MV-4-11 (cell line): ENCODE measurements at regions not wholly inside any gene's neighbourhood (a gene's known extent, or its start where the extent isn't known, plus 50 kb on each side); places are given as distances from the start of the nearest gene placed in this dataset.

Experiments used
- DNase-seq: peaks from one replicate; lab custom pipeline; 2025; lab: John Stamatoyannopoulos, UW

- no peak for DNase-seq
Measured at GRCh38 chr2:164302786-164303185, 318.5 kb downstream of the GRB14 start.

- DNase-seq, result no peak
Measured at GRCh38 chr2:164288235-164288634, 333.0 kb downstream of the GRB14 start.

GRCh38 chr2:164287056-164287455 lies 334.2 kb downstream of the GRB14 start:
- DNase-seq, result no peak

- no peak for DNase-seq
Measured at GRCh38 chr2:164285576-164285975, 335.7 kb downstream of the GRB14 start.

GRCh38 chr2:164281896-164282295 lies 339.4 kb downstream of the GRB14 start:
- no peak for DNase-seq

- DNase-seq, result no peak
Measured at GRCh38 chr2:164275659-164276058, 345.6 kb downstream of the GRB14 start.

- no peak for DNase-seq
Measured at GRCh38 chr2:164260506-164260905, 360.8 kb downstream of the GRB14 start.

- DNase-seq, result no peak
Measured at GRCh38 chr2:164257742-164258141, 363.5 kb downstream of the GRB14 start.

GRCh38 chr2:164252568-164253287 lies 368.6 kb downstream of the GRB14 start:
- DNase-seq, result no peak

GRCh38 chr2:164243315-164243714 lies 378.0 kb downstream of the GRB14 start:
- DNase-seq, result no peak

- DNase-seq, result peak; percentile 18
Measured at GRCh38 chr2:164242409-164242808, 378.9 kb downstream of the GRB14 start.

- DNase-seq, result no peak
Measured at GRCh38 chr2:164234074-164234473, 387.2 kb downstream of the GRB14 start.

- no peak for DNase-seq
Measured at GRCh38 chr2:164224007-164224406, 397.3 kb downstream of the GRB14 start.

- DNase-seq, result no peak
Measured at GRCh38 chr2:164221473-164221872, 399.8 kb downstream of the GRB14 start.

- DNase-seq, result no peak
Measured at GRCh38 chr2:164220265-164220664, 401.0 kb downstream of the GRB14 start.

GRCh38 chr2:164213916-164214315 lies 407.4 kb downstream of the GRB14 start:
- no peak for DNase-seq

- peak; percentile 20 for DNase-seq
Measured at GRCh38 chr2:164205347-164205746, 415.9 kb downstream of the GRB14 start.

GRCh38 chr2:164203131-164203530 lies 418.2 kb downstream of the GRB14 start:
- DNase-seq, result no peak

- no peak for DNase-seq
Measured at GRCh38 chr2:164198256-164198655, 423.0 kb downstream of the GRB14 start.

- DNase-seq, result no peak
Measured at GRCh38 chr2:164190700-164191099, 430.6 kb downstream of the GRB14 start.

GRCh38 chr2:164189851-164190250 lies 431.4 kb downstream of the GRB14 start:
- no peak for DNase-seq

GRCh38 chr2:164187121-164187520 lies 434.2 kb downstream of the GRB14 start:
- peak; percentile 38 for DNase-seq

- no peak for DNase-seq
Measured at GRCh38 chr2:164186591-164186990, 434.7 kb downstream of the GRB14 start.

- no peak for DNase-seq
Measured at GRCh38 chr2:164182116-164182627, 439.1 kb downstream of the GRB14 start.
